DMS114 treated with DMSO at 0.1 percent for 48 hours (cell line): ENCODE measurements at regions not wholly inside any gene's neighbourhood (a gene's known extent, or its start where the extent isn't known, plus 50 kb on each side); places are given as distances from the start of the nearest gene placed in this dataset.

ENCODE experiments used
- DNase-seq: peaks from one replicate; lab custom pipeline; 2025; ENCODE audit not compliant: unreplicated experiment; lab: John Stamatoyannopoulos, UW

DNA sequence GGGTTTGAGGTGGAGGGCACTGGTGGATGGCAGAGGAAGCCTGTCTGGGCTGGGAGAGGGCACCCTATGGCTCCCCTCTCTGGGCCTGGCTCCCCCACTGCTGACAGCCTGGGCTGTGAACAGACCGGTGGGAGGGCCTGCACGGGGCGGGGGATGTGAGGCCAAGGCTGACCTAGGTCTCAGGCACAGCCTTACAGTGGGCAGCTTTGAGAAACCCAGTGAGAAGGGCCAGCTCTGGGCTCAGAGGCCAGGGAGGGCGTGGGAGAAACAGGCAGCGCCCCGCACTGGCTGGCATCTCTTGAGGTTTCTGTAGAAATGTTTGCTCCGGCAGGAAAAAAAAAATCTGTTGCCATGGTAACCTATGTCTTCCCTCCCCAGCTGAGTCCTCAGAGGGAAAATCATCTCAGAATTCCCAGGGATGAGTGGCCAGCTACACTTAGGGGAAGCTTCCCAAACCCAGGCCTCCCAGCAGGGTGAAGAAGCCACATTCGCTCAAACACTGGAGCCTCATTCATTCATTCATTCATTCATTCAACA lies 71.7 kb upstream of the TAF1B start:
- no peak for DNase-seq

DNA sequence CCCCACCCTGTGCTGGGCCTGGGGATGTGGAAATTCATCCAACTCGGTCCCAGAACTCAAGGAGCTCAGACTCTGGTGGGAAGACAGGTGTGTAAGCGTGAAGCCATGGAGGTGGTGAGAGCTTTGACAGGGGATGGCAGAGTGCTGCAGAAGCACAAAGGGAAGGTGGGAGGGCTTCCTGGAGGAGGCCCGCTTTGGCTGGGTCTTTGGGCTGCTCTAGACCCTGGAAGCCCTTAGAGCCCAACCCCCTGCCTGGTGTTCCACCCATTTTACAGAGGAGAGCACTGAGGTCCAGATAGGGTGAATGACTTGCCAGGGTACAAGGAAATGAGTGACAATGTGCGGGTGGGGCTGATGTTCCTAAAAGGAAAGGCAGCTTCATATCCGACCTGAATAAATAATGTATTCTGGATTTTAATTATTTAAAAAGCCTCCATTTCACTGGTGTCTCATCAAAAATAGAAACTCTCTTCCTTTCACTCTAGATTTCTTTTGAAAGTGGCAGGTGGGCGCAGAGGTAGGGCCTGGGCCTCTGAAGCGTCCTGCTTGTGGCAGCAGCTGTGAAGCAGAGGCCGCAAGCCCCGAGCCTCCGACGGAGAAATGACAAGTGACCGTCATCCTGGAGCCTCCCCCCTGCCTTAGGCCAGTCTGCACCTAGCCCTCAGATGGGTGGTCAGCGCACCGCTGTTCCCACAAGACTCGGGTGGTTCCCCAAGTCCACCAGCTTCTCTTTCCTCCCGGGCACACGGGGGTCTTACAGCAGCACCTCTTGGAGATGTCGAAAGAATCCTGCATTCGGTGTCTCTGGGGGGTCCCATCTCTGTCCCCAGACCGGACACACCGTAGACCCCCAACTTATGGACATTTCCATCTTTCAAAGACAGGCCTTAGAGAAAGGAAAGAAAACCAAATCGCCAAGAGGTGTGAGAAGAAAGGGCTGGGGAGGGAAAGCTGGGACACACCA lies 71.0 kb upstream of the TAF1B start:
- no peak for DNase-seq

GRCh38 chr2:9772999-9773902 lies 70.0 kb upstream of the TAF1B start:
- no peak for DNase-seq

DNA sequence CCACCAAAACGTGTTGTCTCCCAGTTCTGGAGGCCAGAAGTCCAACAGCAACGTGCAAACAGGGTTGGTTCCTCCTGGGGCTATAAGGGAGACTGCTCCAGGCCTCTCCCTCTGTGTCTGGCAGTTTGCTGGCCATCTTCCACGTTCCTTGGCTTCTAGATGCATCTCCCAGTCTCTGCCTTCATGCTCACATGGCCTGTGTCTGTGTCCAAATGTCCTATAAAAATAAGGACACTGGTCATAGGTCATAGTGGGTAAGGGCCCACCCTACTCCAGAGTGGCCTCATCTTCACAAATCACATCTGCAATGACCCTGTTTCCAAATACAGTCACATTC lies 69.4 kb upstream of the TAF1B start:
- no peak for DNase-seq

DNA sequence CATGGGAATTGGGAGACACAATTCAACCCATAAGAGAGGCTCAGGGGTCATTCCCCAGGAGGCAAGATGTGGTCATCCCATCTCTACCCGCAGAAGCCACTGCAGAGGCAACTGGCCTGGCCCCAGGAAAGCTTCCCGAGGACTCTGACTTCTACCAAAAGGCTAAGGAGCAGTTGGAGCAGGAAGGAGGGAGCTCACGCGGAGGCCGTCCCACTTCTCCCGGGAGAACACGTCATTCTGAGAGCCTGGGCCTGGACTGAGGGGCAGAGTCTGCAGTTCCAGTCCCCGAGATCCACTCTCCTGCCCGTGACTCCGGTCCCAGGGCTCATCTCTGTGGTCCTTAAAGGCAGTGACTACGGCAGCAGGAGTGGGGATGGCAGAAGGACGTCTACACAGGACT lies 69.0 kb upstream of the TAF1B start:
- no peak for DNase-seq

GRCh38 chr2:9775351-9775750 lies 67.9 kb upstream of the TAF1B start:
- DNase-seq, result no peak

- no peak for DNase-seq
Measured at GRCh38 chr2:9775999-9776712, 67.1 kb upstream of the TAF1B start.

GRCh38 chr2:9777081-9777480 lies 66.2 kb upstream of the TAF1B start:
- no peak for DNase-seq

- no peak for DNase-seq
Measured at GRCh38 chr2:9778012-9778411, 65.3 kb upstream of the TAF1B start.

- DNase-seq, result no peak
Measured at GRCh38 chr2:9778471-9779316, 64.6 kb upstream of the TAF1B start.

DNA sequence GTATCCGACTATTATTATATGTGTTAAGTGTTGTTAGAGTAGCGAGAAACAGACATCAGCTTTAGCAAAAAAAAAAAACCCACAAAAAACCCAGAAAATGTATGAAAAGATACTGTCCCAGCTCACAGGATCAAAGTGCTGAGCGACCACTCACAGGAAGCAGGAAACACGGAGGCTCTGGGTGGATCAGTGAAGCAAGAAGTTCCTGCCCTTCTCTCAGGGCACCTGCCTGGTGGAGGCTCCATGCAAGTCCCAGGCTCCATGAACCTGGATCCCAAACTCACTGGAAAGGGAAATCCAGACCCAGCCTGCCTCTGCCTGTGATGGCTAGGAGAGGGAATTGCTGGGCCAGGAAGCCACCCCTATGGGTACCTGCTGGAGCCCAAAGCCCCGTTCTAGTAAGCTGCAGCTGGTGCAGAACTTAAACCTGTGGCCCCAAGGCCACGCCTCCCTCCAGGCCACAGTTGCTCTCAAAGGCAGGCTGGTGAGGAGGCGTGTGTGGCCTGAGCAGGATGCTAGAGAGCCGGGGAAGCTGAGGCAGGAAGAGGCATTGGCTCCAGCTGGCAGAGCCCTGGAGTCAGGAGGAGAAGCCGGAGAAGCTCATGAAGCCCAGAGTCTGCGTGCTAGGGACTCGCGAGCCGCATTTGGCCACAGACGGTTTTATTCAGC lies 63.5 kb upstream of the TAF1B start:
- DNase-seq, result no peak

DNA sequence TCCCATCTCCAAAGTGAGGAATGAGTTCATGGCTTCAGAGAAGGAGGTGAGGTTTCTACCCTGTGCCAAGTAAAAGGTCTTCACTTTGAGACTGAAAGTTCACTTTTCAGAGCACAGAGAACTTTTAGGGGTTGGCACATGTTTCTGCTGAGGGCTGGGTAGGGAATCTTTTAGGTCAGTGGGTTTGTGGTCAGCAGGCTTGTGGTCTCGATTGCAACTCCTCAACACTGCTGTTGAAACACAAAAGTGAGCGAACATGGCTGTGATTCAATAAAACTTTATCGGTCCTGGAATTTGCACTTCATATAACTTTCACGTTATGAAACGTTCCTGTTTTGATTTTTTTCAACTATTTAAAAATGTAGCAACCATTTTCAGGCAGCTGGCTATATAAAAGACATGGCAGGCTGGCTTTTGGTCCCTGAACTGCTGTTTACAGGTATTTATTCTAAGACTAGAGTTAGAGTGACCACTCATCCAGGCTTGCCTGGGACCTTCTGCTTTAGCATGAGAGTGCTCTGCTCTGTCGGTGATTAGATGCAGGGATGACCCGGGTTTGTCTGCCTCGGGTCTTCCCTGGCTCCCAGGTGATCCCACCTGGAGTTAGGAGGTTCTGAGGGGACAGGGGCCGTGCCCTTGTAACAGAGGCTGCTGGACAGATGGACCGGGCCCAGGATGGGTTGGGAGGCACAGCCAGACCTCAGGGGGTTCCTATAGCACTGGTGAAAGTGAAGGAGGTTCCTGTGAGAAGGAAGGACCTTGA lies 62.7 kb upstream of the TAF1B start:
- DNase-seq, result no peak

DNA sequence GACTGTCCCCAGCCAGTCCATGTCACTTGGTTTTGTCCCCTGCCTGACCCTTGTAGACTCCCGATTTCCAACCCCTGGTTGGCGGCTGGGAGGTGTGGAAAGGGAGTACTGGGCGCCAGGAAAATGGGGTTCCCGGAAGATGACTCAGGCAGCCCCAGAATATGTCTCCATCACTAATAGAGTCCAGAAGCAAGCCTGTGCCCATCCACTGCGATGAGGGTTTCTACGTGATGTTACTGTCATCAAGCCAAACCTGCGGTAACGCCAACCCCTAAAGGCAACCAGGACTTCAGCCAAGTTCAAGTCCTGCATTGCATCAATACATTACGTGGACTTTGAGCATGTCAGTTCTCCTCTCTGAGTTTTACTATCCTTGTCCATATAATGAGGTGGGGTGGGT lies 62.0 kb upstream of the TAF1B start:
- DNase-seq, result no peak

- no peak for DNase-seq
Measured at GRCh38 chr2:9782197-9782719, 61.0 kb upstream of the TAF1B start.

GRCh38 chr2:9789371-9789770 lies 53.9 kb upstream of the TAF1B start:
- DNase-seq, result no peak

DNA sequence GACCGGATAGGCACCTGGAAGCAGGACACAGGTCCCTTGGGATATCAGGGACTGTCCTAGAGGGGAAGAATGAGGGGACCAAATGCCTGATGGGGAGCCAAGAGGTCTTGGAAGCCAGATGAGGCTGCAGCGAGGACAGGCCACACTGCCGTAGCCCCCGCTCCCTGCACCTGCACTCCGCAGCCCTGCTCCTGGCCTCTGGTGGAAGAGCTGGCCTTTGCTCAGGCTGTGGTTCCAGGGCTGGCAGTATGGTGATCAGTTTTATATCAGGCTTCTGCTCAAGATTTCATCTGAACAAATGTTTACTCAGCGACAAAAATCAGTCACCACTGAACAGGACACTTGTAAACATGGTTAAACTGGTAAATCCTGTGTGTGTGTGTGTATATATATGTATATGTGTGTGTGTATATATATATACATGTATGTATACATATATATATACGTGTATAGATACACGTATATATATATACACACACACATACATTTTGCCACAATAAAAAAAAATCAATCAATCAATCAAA lies 52.5 kb upstream of the TAF1B start:
- DNase-seq, result no peak

DNA sequence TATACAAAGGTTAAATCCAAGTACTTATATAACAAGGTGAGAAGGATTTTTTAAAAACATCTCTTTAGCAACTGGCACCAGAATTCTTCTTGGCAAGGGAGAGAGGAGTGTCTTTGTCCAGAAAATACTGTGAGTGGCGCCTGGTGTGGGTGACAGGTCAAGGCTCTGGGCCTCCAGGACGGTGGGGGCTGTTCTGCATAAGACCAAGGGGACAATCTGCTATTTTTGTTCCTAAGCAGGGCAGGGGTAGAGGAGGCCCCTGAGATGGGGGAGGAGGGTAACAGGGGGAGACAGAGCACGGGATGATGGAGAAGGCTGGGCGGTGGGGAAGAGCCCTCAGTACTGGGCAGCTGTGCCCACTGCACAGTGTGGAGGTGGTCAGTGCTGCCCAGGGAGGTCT lies 51.6 kb upstream of the TAF1B start:
- no peak for DNase-seq

DNA sequence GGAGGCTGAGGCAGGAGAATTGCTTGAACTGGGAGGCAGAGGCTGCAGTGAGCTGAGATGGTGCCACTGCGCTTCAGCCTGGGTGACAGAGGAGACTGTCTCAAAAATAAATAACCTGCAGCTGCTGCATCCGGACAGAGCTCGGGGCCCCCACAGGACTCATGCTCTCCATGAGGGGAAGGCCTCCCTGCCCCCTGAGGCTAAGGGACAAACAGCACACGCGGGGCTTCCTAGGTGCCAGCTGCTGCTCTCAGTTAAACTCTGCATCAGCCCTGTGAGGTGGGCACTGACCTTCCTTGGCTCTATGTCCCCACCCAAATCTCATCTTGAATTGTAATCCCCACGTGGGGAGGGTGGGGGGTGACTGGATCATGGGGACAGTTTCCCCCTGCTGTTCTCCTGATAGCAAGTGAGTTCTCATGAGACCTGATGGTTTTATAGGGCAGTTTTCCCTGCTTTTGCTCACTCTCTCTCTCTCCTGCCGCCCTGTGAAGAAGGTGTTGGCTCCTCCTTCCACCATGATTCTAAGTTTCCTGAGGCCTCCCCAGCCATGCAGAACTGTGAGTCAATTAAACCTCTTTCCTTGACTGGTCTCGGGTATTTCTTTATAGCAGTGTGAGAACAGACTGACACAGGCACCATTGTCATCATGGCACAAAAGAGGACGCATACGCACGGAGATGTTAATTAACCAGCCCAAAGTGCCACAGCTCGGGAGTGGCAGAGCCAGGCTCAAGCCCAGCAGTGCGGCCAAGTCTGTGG lies 49.9 kb upstream of the TAF1B start:
- DNase-seq, result no peak
